HEK293 (cell line): ENCODE measurements at regions not wholly inside any gene's neighbourhood (a gene's known extent, or its start where the extent isn't known, plus 50 kb on each side); places are given as distances from the start of the nearest gene placed in this dataset.
"Not testable (repeated sequence)": the region's sequence is repeated elsewhere in the genome, so short reads cannot be mapped to it uniquely, and the experiment has no call there.

ENCODE experiments used
- CTCF ChIA-PET: fragments of 350-600 bp; formaldehyde crosslinking; extraction: SDS; loops from one replicate; lab custom pipeline; 2021; ENCODE audit warnings: antibody characterized with exemption; lab: Yijun Ruan, JAX
- POLR2A ChIA-PET: fragments of 300-600 bp; formaldehyde crosslinking; extraction: SDS; loops from one replicate; lab custom pipeline; 2020; ENCODE audit warnings: antibody characterized with exemption, inconsistent platforms; lab: Yijun Ruan, JAX
- H3K27ac ChIP-seq: fragments of 200-500 bp; sonication (Bioruptor generic); 2 replicates; pipeline ENCODE4 v1.5.1; 2014; ENCODE audit warnings: low read depth, low read length, control low read depth, inconsistent platforms; ENCODE audit errors: extremely low read depth
- H3K36me3 ChIP-seq, 2 experiments: fragments of 200-500 bp in 1 of 2; sonication (Bioruptor generic) in 1 of 2; 1 replicate in 1 of 2; 2 replicates in 1 of 2; pipeline ENCODE4 v1.5.1; 2014 to 2017; ENCODE audit warnings: inconsistent platforms in 2 of 2, low read length in 2 of 2; ENCODE audit not compliant: control insufficient read depth in 2 of 2, insufficient read depth in 1 of 2
- H3K4me1 ChIP-seq: fragments of 200-500 bp; sonication (Bioruptor generic); 2 replicates; pipeline ENCODE4 v1.5.1; 2014; ENCODE audit warnings: mild to moderate bottlenecking, low read length, inconsistent platforms; ENCODE audit not compliant: control insufficient read depth, insufficient read depth
- H3K4me3 ChIP-seq: 2 replicates; pipeline ENCODE4 v1.5.1; 2011; ENCODE audit warnings: low read depth, mild to moderate bottlenecking, control low read depth, low read length, moderate library complexity
- H3K9me3 ChIP-seq: fragments of 200-500 bp; sonication (Bioruptor generic); 2 replicates; pipeline ENCODE4 v1.5.1; 2014; ENCODE audit warnings: low read depth, low read length, inconsistent platforms; ENCODE audit not compliant: control insufficient read depth, insufficient read depth
- GFI1B ChIP-seq: fragments of 450-650 bp; formaldehyde crosslinking; IDR thresholded peaks from 2 replicates; pipeline ENCODE4 v1.5.1; 2016; ENCODE audit warnings: missing biosample characterization, missing genetic modification characterization
- HOXD13 ChIP-seq: sonication (generic); formaldehyde crosslinking; IDR thresholded peaks from 2 replicates; pipeline ENCODE4 v1.8.0; 2022; ENCODE audit warnings: missing genetic modification reagents, borderline replicate concordance
- KLF10 ChIP-seq: fragments of 450-650 bp; IDR thresholded peaks from 2 replicates; pipeline ENCODE4 v1.5.1; 2018; ENCODE audit warnings: missing biosample characterization, mild to moderate bottlenecking, missing genetic modification characterization
- KLF9 ChIP-seq: fragments of 450-650 bp; formaldehyde crosslinking; IDR thresholded peaks from 2 replicates; pipeline ENCODE4 v1.5.1; 2016; ENCODE audit warnings: missing biosample characterization, missing genetic modification characterization, low read depth
- SETDB1 ChIP-seq: IDR thresholded peaks from one replicate; pipeline ENCODE4 v1.6.1; 2017; ENCODE audit warnings: mild to moderate bottlenecking, low read length, moderate library complexity, mixed read lengths; ENCODE audit not compliant: insufficient read length
- ZNF10 ChIP-seq: fragments of 450-650 bp; formaldehyde crosslinking; IDR thresholded peaks from 2 replicates; pipeline ENCODE4 v1.5.1; 2017; ENCODE audit warnings: missing biosample characterization, missing genetic modification characterization
- ZNF248 ChIP-seq: fragments of 450-650 bp; formaldehyde crosslinking; IDR thresholded peaks from 2 replicates; pipeline ENCODE4 v1.5.1; 2017; ENCODE audit warnings: missing biosample characterization, missing genetic modification characterization
- ZNF266 ChIP-seq: fragments of 450-650 bp; formaldehyde crosslinking; IDR thresholded peaks from 2 replicates; pipeline ENCODE4 v1.5.1; 2016; ENCODE audit warnings: missing biosample characterization, missing genetic modification characterization, low read depth
- ZNF433 ChIP-seq: fragments of 450-650 bp; formaldehyde crosslinking; IDR thresholded peaks from 2 replicates; pipeline ENCODE4 v1.5.1; 2016; ENCODE audit warnings: missing biosample characterization, missing genetic modification characterization, low read depth
- ZNF596 ChIP-seq: fragments of 450-650 bp; IDR thresholded peaks from 2 replicates; pipeline ENCODE4 v1.5.0; 2018; ENCODE audit warnings: missing biosample characterization, mild to moderate bottlenecking, missing genetic modification characterization, moderate library complexity
- ZNF776 ChIP-seq: fragments of 450-650 bp; formaldehyde crosslinking; IDR thresholded peaks from 2 replicates; pipeline ENCODE4 v1.5.0; 2017; ENCODE audit warnings: missing biosample characterization, missing genetic modification characterization, borderline replicate concordance
- ZNF777 ChIP-seq: fragments of 450-650 bp; formaldehyde crosslinking; IDR thresholded peaks from 2 replicates; pipeline ENCODE4 v1.5.1; 2017; ENCODE audit warnings: missing biosample characterization, missing genetic modification characterization, borderline replicate concordance
- ZNF830 ChIP-seq: fragments of 450-650 bp; IDR thresholded peaks from 2 replicates; pipeline ENCODE4 v1.5.0; 2018; ENCODE audit warnings: missing biosample characterization, missing genetic modification characterization, low read depth, mild to moderate bottlenecking, moderate library complexity
- ZSCAN30 ChIP-seq: fragments of 450-650 bp; IDR thresholded peaks from 2 replicates; pipeline ENCODE4 v1.5.1; 2018; ENCODE audit warnings: missing biosample characterization, mild to moderate bottlenecking, missing genetic modification characterization, moderate library complexity
- TF ChIP-seq, protein P1 (sequence below): fragments of 450-650 bp; formaldehyde crosslinking; IDR thresholded peaks from 2 replicates; pipeline ENCODE4 v1.5.1; 2016; ENCODE audit warnings: missing biosample characterization, missing genetic modification characterization, borderline replicate concordance
- TF ChIP-seq, protein P2 (sequence below): fragments of 450-650 bp; formaldehyde crosslinking; IDR thresholded peaks from 2 replicates; pipeline ENCODE4 v1.5.1; 2017; ENCODE audit warnings: missing biosample characterization, missing genetic modification characterization
- TF ChIP-seq, protein P3 (sequence below): fragments of 450-650 bp; formaldehyde crosslinking; IDR thresholded peaks from 2 replicates; pipeline ENCODE4 v1.5.1; 2017; ENCODE audit warnings: missing biosample characterization, missing genetic modification characterization

DNA sequence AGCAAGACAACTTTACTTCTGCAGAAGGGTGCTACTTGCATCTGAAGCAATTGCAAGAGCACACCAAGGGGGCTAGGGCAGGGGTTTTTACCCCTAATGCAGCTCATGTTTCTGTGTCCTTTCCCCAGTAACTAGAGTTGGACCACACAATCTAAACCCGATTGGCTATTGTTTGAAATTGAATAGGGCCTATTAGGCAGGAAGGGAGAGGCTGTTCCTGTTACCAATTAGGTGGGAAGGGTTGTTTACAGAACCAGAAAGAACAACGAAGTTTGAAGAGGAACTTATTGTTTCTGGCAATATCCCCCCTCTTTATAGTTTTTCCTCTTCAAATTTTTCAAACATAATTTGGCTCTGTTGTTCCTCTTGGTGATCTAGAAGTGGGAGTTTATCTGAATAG is 85.5 kb downstream of the CHCHD4 start:
- Histone ChIP-seq H3K27ac (no peak overlapping the region), H3K36me3 (no peaks in the 10 kb centered on the region), H3K4me1 (no peaks in the 10 kb centered on the region), H3K4me3 (no peak overlapping the region), H3K9me3 (no peaks in the 10 kb centered on the region)
- POLR2A ChIA-PET, result no interaction called here
- no peak for TF ChIP-seq ZNF830
- TF ChIP-seq ZNF596, result no peak
- TF ChIP-seq, protein P1, sequence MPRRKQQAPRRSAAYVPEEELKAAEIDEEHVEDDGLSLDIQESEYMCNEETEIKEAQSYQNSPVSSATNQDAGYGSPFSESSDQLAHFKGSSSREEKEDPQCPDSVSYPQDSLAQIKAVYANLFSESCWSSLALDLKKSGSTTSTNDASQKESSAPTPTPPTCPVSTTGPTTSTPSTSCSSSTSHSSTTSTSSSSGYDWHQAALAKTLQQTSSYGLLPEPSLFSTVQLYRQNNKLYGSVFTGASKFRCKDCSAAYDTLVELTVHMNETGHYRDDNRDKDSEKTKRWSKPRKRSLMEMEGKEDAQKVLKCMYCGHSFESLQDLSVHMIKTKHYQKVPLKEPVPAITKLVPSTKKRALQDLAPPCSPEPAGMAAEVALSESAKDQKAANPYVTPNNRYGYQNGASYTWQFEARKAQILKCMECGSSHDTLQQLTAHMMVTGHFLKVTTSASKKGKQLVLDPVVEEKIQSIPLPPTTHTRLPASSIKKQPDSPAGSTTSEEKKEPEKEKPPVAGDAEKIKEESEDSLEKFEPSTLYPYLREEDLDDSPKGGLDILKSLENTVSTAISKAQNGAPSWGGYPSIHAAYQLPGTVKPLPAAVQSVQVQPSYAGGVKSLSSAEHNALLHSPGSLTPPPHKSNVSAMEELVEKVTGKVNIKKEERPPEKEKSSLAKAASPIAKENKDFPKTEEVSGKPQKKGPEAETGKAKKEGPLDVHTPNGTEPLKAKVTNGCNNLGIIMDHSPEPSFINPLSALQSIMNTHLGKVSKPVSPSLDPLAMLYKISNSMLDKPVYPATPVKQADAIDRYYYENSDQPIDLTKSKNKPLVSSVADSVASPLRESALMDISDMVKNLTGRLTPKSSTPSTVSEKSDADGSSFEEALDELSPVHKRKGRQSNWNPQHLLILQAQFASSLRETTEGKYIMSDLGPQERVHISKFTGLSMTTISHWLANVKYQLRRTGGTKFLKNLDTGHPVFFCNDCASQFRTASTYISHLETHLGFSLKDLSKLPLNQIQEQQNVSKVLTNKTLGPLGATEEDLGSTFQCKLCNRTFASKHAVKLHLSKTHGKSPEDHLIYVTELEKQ (tag by site-specific recombination), result no peak
- TF ChIP-seq, protein P2, sequence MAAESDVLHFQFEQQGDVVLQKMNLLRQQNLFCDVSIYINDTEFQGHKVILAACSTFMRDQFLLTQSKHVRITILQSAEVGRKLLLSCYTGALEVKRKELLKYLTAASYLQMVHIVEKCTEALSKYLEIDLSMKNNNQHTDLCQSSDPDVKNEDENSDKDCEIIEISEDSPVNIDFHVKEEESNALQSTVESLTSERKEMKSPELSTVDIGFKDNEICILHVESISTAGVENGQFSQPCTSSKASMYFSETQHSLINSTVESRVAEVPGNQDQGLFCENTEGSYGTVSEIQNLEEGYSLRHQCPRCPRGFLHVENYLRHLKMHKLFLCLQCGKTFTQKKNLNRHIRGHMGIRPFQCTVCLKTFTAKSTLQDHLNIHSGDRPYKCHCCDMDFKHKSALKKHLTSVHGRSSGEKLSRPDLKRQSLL, result no peak
- CTCF ChIA-PET, result no interaction called here

DNA sequence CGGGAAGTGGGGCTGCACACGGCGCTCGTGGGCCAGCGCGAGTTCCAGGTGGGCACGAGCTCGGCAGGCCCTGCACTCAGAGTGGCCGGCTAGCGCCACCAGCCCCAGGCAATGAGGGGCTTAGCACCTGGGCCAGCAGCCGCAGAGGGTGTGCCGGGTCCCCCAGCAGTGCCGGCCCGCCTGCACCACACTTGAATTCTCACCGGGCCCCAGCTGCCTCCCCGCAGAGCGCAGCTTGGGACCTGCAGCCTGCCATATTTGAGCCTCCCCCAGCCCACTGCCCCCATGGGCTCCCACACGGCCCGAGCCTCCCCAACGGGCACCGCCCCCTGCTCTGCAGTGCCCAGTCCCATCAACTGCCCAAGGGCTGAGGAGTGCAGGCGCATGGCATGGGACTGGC is 87.5 kb downstream of the CHCHD4 start:
- H3K27ac ChIP-seq, result no peak overlapping the region
- H3K4me1 ChIP-seq, result no peaks in the 10 kb centered on the region
- no peaks in the 10 kb centered on the region for H3K9me3 ChIP-seq
- POLR2A ChIA-PET, result no interaction called here
- no peak for TF ChIP-seq ZNF248 (tag by site-specific recombination)
- no peaks in the 10 kb centered on the region for H3K36me3 ChIP-seq
- no peak overlapping the region for H3K4me3 ChIP-seq
- CTCF ChIA-PET, result interaction anchor here (0.6 kb wide), 1 partner anchor 25 kb away, joined by 3 read pairs; no protein-coding TSS in a partner anchor

DNA sequence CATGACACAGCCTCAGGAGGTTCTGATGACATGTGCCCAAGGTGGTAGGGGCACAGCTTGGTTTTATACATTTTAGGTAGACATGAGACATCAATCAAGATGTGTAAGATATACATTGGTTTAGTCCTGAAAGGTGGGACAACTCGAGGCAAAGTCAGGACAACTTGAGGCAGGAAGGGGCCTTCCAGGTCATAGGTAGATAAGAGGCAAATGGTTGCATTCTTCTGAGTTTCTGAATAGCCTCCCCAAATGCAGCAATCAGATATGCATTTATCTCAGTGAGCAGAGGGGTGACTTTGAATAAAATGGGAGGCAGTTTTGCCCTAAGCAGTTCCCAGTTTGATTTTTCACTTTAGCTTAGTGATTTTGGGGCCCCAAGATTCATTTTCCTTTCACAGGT is 91.6 kb downstream of the CHCHD4 start:
- Histone ChIP-seq H3K9me3 (no peaks in the 10 kb centered on the region), H3K27ac (no peak overlapping the region), H3K36me3 (no peaks in the 10 kb centered on the region), H3K4me1 (no peaks in the 10 kb centered on the region), H3K4me3 (no peak overlapping the region)
- CTCF ChIA-PET, result no interaction called here
- TF ChIP-seq ZNF776 (tag by site-specific recombination) (no peak), SETDB1 (no peak), ZNF10 (tag by site-specific recombination) (no peak), ZNF266 (tag by site-specific recombination) (no peak), ZNF777 (no peak)
- POLR2A ChIA-PET, result no interaction called here

DNA sequence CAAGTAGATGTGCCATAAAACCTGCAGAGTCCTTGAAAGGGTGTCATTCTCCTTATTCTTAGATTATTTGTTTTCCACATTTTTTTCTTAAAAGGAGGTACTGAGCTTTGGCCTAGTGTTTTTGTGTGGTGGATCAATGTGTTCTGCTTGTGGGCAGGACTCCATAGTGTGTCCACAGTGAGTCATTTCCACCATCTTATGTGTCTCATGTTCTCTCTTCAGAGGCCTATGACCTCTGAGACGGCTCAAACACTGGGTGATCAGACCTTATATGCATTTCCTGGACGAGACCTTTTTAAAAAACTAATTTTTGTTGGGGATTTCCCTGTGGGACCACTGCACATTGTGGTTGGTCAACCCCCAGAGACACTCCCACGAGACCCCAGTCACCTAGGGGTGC is 93.4 kb downstream of the CHCHD4 start:
- no peaks in the 10 kb centered on the region for H3K36me3 ChIP-seq
- TF ChIP-seq GFI1B (tag by site-specific recombination), result no peak
- TF ChIP-seq KLF10 (tag by site-specific recombination), result no peak
- no peak for TF ChIP-seq ZNF776 (tag by site-specific recombination)
- TF ChIP-seq KLF9 (tag by site-specific recombination), result no peak
- no peak for TF ChIP-seq HOXD13
- TF ChIP-seq, protein P3, sequence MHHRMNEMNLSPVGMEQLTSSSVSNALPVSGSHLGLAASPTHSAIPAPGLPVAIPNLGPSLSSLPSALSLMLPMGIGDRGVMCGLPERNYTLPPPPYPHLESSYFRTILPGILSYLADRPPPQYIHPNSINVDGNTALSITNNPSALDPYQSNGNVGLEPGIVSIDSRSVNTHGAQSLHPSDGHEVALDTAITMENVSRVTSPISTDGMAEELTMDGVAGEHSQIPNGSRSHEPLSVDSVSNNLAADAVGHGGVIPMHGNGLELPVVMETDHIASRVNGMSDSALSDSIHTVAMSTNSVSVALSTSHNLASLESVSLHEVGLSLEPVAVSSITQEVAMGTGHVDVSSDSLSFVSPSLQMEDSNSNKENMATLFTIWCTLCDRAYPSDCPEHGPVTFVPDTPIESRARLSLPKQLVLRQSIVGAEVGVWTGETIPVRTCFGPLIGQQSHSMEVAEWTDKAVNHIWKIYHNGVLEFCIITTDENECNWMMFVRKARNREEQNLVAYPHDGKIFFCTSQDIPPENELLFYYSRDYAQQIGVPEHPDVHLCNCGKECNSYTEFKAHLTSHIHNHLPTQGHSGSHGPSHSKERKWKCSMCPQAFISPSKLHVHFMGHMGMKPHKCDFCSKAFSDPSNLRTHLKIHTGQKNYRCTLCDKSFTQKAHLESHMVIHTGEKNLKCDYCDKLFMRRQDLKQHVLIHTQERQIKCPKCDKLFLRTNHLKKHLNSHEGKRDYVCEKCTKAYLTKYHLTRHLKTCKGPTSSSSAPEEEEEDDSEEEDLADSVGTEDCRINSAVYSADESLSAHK (tag by site-specific recombination), result no peak
- no peak for TF ChIP-seq ZSCAN30
- no peak for TF ChIP-seq ZNF433 (tag by site-specific recombination)
- H3K4me1 ChIP-seq, result no peaks in the 10 kb centered on the region
- ChIA-PET POLR2A (interaction anchor here (1.2 kb wide), 1 partner anchor 15 kb away, joined by 3 read pairs; no protein-coding TSS in a partner anchor), CTCF (interaction anchor here (0.6 to 0.7 kb wide), 2 partner anchors 249 to 532 kb away, joined by 3 read pairs; no protein-coding TSS in a partner anchor)
- no peak overlapping the region for H3K27ac ChIP-seq
- no peak overlapping the region for H3K4me3 ChIP-seq
- no peaks in the 10 kb centered on the region for H3K9me3 ChIP-seq

DNA sequence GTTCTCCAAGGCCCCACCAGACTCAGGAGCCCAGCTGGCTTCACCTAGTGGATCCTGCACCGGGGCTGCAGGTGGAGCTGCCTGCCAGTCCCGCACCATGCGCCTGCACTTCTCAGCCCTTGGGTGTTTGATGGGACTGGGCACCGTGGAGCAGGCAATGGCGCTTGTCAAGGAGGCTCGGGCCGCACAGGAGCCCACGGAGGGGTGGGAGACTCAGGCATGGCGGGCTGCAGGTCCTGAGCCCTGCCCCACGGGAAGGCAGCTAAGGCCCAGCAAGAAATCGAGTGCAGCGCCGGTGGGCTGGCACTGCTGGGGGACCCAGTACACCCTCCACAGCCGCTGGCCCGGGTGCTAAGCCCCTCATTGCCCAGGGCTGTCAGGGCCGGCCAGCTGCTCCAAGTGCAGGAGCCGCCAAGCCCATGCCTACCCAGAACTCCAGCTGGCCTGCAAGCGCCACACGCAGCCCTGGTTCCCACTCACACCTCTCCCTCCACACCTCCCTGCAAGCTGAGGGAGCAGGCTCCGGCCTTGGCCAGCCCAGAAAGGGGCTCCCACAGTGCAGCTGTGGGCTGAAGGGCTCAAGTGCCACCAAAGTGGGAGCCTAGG is 95.2 kb downstream of the CHCHD4 start:
- CTCF ChIA-PET, result not testable (repeated sequence)

More for the DNA sequence above, 95.2 kb downstream of the CHCHD4 start:
- H3K9me3 ChIP-seq, H3K4me1 ChIP-seq, H3K27ac ChIP-seq, POLR2A ChIA-PET, H3K4me3 ChIP-seq, H3K36me3 ChIP-seq: not testable (repeated sequence)
